ENCODE measurements at regions not wholly inside any gene's neighbourhood (a gene's known extent, or its start where the extent isn't known, plus 50 kb on each side); places are given as distances from the start of the nearest gene placed in this dataset.

DNA sequence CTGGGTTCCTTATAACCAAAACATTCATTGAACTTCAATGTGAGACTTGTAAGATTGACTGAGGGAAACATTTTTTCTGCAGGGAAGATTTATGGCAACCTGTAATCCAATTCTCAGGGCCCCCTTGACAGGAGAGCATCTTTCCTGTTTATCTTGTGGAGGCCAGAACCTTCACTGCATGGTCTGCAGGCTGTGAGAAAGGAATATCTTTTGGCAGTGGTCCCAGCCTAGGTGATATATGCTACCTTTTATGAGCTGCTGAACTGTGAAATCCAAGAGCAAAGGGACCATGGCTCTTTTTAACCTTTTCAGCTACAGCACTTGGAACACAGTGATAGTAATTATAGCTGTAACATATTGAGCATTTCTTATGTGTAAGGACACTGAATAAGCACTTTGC, 590.2 kb upstream of the B3GAT1 start:
- TF ChIP-seq, protein P1, sequence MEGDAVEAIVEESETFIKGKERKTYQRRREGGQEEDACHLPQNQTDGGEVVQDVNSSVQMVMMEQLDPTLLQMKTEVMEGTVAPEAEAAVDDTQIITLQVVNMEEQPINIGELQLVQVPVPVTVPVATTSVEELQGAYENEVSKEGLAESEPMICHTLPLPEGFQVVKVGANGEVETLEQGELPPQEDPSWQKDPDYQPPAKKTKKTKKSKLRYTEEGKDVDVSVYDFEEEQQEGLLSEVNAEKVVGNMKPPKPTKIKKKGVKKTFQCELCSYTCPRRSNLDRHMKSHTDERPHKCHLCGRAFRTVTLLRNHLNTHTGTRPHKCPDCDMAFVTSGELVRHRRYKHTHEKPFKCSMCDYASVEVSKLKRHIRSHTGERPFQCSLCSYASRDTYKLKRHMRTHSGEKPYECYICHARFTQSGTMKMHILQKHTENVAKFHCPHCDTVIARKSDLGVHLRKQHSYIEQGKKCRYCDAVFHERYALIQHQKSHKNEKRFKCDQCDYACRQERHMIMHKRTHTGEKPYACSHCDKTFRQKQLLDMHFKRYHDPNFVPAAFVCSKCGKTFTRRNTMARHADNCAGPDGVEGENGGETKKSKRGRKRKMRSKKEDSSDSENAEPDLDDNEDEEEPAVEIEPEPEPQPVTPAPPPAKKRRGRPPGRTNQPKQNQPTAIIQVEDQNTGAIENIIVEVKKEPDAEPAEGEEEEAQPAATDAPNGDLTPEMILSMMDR (CRISPR knock-in tag; IDR thresholded peaks at IDR 0.05), result no peak
- TF ChIP-seq ZNF563 (CRISPR knock-in tag; IDR thresholded peaks at IDR 0.05) (no peak), YY1 (IDR thresholded peaks at IDR 0.05; ENCODE audit: insufficient read depth, insufficient replicate concordance, low read depth, low read length) (no peak), ZNF883 (CRISPR knock-in tag; IDR thresholded peaks at IDR 0.05; ENCODE audit: not compliant biosample characterization) (no peak), ZNF441 (CRISPR knock-in tag; IDR thresholded peaks at IDR 0.05; ENCODE audit: borderline replicate concordance) (no peak)
